ENCODE measurements at regions not wholly inside any gene's neighbourhood (a gene's known extent, or its start where the extent isn't known, plus 50 kb on each side); places are given as distances from the start of the nearest gene placed in this dataset.

DNA sequence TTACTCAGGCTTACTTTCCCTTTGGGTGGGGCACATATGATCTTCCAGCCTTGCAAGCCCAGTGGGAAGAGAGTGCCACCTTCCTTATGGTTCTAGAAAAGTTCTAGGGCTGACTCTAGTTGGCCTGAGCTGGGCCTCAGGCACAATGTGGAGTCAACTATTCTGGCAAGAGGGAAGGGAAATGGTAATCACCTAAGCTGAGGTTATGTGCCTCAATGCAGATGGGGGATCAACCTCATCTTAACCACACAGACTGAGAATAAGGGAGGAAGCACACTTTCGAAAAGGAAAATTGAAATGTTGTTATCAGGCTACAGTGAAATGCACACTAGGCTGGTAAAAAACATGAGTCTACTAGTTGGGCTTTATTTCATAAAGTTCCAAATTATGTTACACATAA is 77.5 kb upstream of the RMST start:
- Histone ChIP-seq H3K36me3 (replicated peaks in 1 of 2; ENCODE audit: control insufficient read depth in 1 of 2, insufficient read depth in 2 of 2, low read length in 1 of 2) (no peaks in the 10 kb centered on the region), H3K27me3 (ENCODE audit: insufficient read depth) (no peaks in the 10 kb centered on the region), H4K20me1 (ENCODE audit: insufficient read depth) (no peaks in the 10 kb centered on the region), H3K9me3 (no peaks in the 10 kb centered on the region), H3K27ac (ENCODE audit: low read depth in 2 of 2, low read length in 1 of 2) (no peak overlapping the region), H3K9ac (no peak overlapping the region), H3K4me2 (no peak overlapping the region), H3K4me1 (ENCODE audit: control insufficient read depth in 1 of 2, insufficient read depth in 2 of 2, low read depth in 1 of 2, low read length in 1 of 2) (peaks cover 0 to 3% of the 10 kb centered on the region in 2 experiments; a peak in 2 of 4 replicates), H3K79me2 (ENCODE audit: insufficient read depth) (no peaks in the 10 kb centered on the region), H3K4me3 (ENCODE audit: low read depth in 2 of 2, low read length in 1 of 2) (no peak overlapping the region), H3F3A (replicated peaks; ENCODE audit: insufficient read depth) (no peaks in the 10 kb centered on the region), H3K9me2 (no peaks in the 10 kb centered on the region), H2AFZ (ENCODE audit: low read depth) (no peak overlapping the region)
- DNase-seq = no peak
- ChIA-PET CTCF (no interaction called here), POLR2A (no interaction called here)
- 0% methylated on average over 1 of the region's 1 CpG for WGBS (ENCODE audit: low lambda C conversion rate)
- TF ChIP-seq GATA2 (CRISPR knock-in tag; IDR thresholded peaks at IDR 0.05) (0 out of 2 replicates have a peak, but pooled peaks have one; percentile 10), RFX5 (IDR thresholded peaks at IDR 0.05; ENCODE audit: low read length) (no peak)
- TF ChIP-seq, protein P1, sequence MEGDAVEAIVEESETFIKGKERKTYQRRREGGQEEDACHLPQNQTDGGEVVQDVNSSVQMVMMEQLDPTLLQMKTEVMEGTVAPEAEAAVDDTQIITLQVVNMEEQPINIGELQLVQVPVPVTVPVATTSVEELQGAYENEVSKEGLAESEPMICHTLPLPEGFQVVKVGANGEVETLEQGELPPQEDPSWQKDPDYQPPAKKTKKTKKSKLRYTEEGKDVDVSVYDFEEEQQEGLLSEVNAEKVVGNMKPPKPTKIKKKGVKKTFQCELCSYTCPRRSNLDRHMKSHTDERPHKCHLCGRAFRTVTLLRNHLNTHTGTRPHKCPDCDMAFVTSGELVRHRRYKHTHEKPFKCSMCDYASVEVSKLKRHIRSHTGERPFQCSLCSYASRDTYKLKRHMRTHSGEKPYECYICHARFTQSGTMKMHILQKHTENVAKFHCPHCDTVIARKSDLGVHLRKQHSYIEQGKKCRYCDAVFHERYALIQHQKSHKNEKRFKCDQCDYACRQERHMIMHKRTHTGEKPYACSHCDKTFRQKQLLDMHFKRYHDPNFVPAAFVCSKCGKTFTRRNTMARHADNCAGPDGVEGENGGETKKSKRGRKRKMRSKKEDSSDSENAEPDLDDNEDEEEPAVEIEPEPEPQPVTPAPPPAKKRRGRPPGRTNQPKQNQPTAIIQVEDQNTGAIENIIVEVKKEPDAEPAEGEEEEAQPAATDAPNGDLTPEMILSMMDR (IDR thresholded peaks at IDR 0.05) = no peak

DNA sequence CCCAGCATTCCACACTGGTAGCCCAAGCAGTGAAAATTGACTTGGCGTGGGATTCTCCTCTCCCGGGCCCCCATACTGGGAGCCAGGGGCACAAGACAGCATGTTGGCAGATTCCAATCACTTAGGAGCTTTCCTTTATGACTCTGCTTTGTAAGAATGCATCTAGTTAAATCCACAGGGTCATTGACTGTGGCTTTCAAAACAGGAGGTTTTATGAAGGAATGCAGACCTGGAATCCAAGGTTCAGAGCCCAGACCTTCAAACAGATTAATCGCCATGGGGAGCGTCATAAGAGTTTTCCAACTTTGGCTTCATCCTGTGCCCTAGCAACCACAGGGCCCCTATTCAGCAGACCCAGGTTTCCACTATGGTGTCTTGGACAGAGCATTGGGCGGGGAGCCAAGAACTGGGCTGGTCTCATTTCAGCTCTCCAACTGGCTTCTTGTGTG is 76.4 kb upstream of the RMST start:
- no peaks in the 10 kb centered on the region for H3K79me2 ChIP-seq (ENCODE audit: insufficient read depth)
- peaks cover 0 to 3% of the 10 kb centered on the region in 2 experiments; a peak in 2 of 4 replicates for H3K4me1 ChIP-seq (ENCODE audit: control insufficient read depth in 1 of 2, insufficient read depth in 2 of 2, low read depth in 1 of 2, low read length in 1 of 2)
- no peaks in the 10 kb centered on the region for H3F3A ChIP-seq (replicated peaks; ENCODE audit: insufficient read depth)
- H3K4me2 ChIP-seq = no peak overlapping the region
- no peaks in the 10 kb centered on the region for H3K36me3 ChIP-seq (replicated peaks in 1 of 2; ENCODE audit: control insufficient read depth in 1 of 2, insufficient read depth in 2 of 2, low read length in 1 of 2)
- H3K9me2 ChIP-seq = no peaks in the 10 kb centered on the region
- no peak for TF ChIP-seq GATA2 (CRISPR knock-in tag; IDR thresholded peaks at IDR 0.05)
- no peaks in the 10 kb centered on the region for H3K27me3 ChIP-seq (ENCODE audit: insufficient read depth)
- H2AFZ ChIP-seq (ENCODE audit: low read depth) = no peak overlapping the region
- H3K4me3 ChIP-seq (ENCODE audit: low read depth in 2 of 2, low read length in 1 of 2) = no peak overlapping the region
- no peak for DNase-seq
- no peaks in the 10 kb centered on the region for H4K20me1 ChIP-seq (ENCODE audit: insufficient read depth)
- no peak overlapping the region for H3K27ac ChIP-seq (ENCODE audit: low read depth in 2 of 2, low read length in 1 of 2)
- ChIA-PET POLR2A (no interaction called here), CTCF (no interaction called here)
- WGBS (ENCODE audit: low lambda C conversion rate) = 41% methylated on average over 5 of the region's 5 CpGs
- H3K9me3 ChIP-seq = no peaks in the 10 kb centered on the region
- H3K9ac ChIP-seq = no peak overlapping the region

GRCh38 chr12:97387844-97388243 is 74.8 kb upstream of the RMST start:
- no peaks in the 10 kb centered on the region for H3K36me3 ChIP-seq (replicated peaks in 1 of 2; ENCODE audit: control insufficient read depth in 1 of 2, insufficient read depth in 2 of 2, low read length in 1 of 2)
- ChIA-PET POLR2A (no interaction called here), CTCF (interaction anchor here (1.3 kb wide), 1 partner anchor 16 kb away, joined by 5 read pairs; no protein-coding TSS in a partner anchor)
- no peak overlapping the region for H3K27ac ChIP-seq (ENCODE audit: low read depth in 2 of 2, low read length in 1 of 2)
- H3K9me2 ChIP-seq = no peaks in the 10 kb centered on the region
- H3K9ac ChIP-seq = no peak overlapping the region
- 2% methylated on average over 2 of the region's 2 CpGs for WGBS (ENCODE audit: low lambda C conversion rate)
- no peak overlapping the region for H3K4me3 ChIP-seq (ENCODE audit: low read depth in 2 of 2, low read length in 1 of 2)
- H2AFZ ChIP-seq (ENCODE audit: low read depth) = no peak overlapping the region
- no peaks in the 10 kb centered on the region for H3K79me2 ChIP-seq (ENCODE audit: insufficient read depth)
- TF ChIP-seq TEAD4 (IDR thresholded peaks at IDR 0.05; ENCODE audit: borderline replicate concordance, insufficient read depth) (no peak), FOXM1 (IDR thresholded peaks at IDR 0.05; ENCODE audit: low read depth) (no peak), GABPA (IDR thresholded peaks at IDR 0.05; ENCODE audit: low read depth) (no peak), YY1 (IDR thresholded peaks at IDR 0.05; ENCODE audit: low read depth) (no peak), TAF1 (IDR thresholded peaks at IDR 0.05; ENCODE audit: borderline replicate concordance, low read depth, low read length) (no peak), MAX (IDR thresholded peaks at IDR 0.05; ENCODE audit: low read depth) (no peak), REST (IDR thresholded peaks at IDR 0.05; ENCODE audit: low read depth, low read length) (no peak), RAD21 (IDR thresholded peaks at IDR 0.05; ENCODE audit: low read length) (no peak), RXRA (IDR thresholded peaks at IDR 0.05; ENCODE audit: borderline replicate concordance, low read depth) (no peak), POLR2AphosphoS5 (IDR thresholded peaks at IDR 0.05; ENCODE audit: low read depth, low read length) (no peak), RCOR1 (IDR thresholded peaks at IDR 0.05; ENCODE audit: low read length) (no peak), ELF1 (IDR thresholded peaks at IDR 0.05) (no peak), JUND (IDR thresholded peaks at IDR 0.05) (no peak), CHD2 (IDR thresholded peaks at IDR 0.05; ENCODE audit: low read length, partially characterized antibody) (no peak), USF1 (IDR thresholded peaks at IDR 0.05; ENCODE audit: borderline replicate concordance, low read depth) (no peak)
- H4K20me1 ChIP-seq (ENCODE audit: insufficient read depth) = no peaks in the 10 kb centered on the region
- peaks cover 0 to 3% of the 10 kb centered on the region in 2 experiments; a peak in 2 of 4 replicates for H3K4me1 ChIP-seq (ENCODE audit: control insufficient read depth in 1 of 2, insufficient read depth in 2 of 2, low read depth in 1 of 2, low read length in 1 of 2)
- no peak for DNase-seq
- H3F3A ChIP-seq (replicated peaks; ENCODE audit: insufficient read depth) = no peaks in the 10 kb centered on the region
- H3K4me2 ChIP-seq = no peak overlapping the region
- no peaks in the 10 kb centered on the region for H3K27me3 ChIP-seq (ENCODE audit: insufficient read depth)
- H3K9me3 ChIP-seq = no peaks in the 10 kb centered on the region
